Adrenal gland (tissue), 5 donors: ENCODE measurements at regions not wholly inside any gene's neighbourhood (a gene's known extent, or its start where the extent isn't known, plus 50 kb on each side); places are given as distances from the start of the nearest gene placed in this dataset.

Experiments used
- POLR2A ChIP-seq, 2 donors: fragments of 450-650 bp; IDR thresholded peaks; one replicate each; pipeline ENCODE4 v1.6.1; 2017; ENCODE audit warnings: antibody characterized with exemption in 2 of 2, mild to moderate bottlenecking in 2 of 2, moderate library complexity in 1 of 2
- TF ChIP-seq, protein P1 (sequence below), 6 experiments: fragments of 450-650 bp in 4 of 6; fragments of 200-600 bp in 2 of 6; sonication (generic) in 1 of 6; IDR thresholded peaks; 1 replicate in 5 of 6; 2 replicates in 1 of 6; pipeline versions ENCODE4 v1.5.1 to v1.8.0; 2016 to 2021; ENCODE audit warnings: antibody characterized with exemption in 6 of 6, mild to moderate bottlenecking in 2 of 6, moderate library complexity in 1 of 6
- donor health status: DM: no; HTN: no; CAD: no.

DNA sequence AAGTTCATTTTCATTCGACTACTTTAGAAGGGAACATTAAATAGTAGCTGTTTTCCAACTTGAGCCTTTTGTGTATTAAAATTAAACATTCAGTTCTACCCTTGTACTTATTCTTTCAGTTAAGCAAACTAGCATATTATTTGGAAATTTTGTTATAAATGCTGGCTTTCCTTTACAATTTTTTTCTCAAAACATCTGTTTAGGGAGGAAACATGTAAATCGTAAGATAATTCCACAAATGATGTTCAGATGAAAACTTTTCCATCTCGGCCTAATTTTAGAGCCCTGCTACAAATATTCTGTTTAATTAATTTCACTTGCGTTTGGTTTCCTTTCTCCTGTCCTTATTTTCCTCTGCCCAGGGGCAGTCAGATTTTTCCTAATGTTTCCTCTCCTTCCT lies 476.2 kb upstream of the RGMA start:
- TF ChIP-seq, protein P1, sequence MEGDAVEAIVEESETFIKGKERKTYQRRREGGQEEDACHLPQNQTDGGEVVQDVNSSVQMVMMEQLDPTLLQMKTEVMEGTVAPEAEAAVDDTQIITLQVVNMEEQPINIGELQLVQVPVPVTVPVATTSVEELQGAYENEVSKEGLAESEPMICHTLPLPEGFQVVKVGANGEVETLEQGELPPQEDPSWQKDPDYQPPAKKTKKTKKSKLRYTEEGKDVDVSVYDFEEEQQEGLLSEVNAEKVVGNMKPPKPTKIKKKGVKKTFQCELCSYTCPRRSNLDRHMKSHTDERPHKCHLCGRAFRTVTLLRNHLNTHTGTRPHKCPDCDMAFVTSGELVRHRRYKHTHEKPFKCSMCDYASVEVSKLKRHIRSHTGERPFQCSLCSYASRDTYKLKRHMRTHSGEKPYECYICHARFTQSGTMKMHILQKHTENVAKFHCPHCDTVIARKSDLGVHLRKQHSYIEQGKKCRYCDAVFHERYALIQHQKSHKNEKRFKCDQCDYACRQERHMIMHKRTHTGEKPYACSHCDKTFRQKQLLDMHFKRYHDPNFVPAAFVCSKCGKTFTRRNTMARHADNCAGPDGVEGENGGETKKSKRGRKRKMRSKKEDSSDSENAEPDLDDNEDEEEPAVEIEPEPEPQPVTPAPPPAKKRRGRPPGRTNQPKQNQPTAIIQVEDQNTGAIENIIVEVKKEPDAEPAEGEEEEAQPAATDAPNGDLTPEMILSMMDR (IDR thresholded peaks at IDR 0.05), result no peak
- no peak for TF ChIP-seq POLR2A (IDR thresholded peaks at IDR 0.05)
